ENCODE measurements at regions not wholly inside any gene's neighbourhood (a gene's known extent, or its start where the extent isn't known, plus 50 kb on each side); places are given as distances from the start of the nearest gene placed in this dataset.

DNA sequence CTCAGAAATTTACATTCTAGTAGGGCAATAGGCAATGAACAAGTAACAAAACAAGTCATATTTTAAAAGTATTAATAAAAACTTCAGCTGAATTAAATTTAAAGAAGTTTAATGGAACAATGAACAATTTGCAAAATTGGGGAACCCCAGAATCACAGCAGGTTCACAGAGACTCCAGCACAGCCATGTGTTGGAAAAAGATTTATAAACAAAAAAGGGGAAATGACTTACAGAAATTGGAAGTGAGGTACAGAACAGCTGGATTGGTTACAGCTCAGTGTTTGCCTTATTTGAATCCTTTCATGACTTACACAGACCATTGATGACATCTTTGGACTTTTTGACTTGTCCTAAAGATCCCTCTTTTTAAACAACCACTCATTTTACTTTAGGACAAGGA lies 179.9 kb upstream of the SCN7A start:
- TF ChIP-seq, protein P1, sequence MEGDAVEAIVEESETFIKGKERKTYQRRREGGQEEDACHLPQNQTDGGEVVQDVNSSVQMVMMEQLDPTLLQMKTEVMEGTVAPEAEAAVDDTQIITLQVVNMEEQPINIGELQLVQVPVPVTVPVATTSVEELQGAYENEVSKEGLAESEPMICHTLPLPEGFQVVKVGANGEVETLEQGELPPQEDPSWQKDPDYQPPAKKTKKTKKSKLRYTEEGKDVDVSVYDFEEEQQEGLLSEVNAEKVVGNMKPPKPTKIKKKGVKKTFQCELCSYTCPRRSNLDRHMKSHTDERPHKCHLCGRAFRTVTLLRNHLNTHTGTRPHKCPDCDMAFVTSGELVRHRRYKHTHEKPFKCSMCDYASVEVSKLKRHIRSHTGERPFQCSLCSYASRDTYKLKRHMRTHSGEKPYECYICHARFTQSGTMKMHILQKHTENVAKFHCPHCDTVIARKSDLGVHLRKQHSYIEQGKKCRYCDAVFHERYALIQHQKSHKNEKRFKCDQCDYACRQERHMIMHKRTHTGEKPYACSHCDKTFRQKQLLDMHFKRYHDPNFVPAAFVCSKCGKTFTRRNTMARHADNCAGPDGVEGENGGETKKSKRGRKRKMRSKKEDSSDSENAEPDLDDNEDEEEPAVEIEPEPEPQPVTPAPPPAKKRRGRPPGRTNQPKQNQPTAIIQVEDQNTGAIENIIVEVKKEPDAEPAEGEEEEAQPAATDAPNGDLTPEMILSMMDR (IDR thresholded peaks at IDR 0.05), result no peak
- no peak for TF ChIP-seq POLR2A (IDR thresholded peaks at IDR 0.05)

All from body of pancreas (tissue), 4 donors.